ENCODE measurements at regions not wholly inside any gene's neighbourhood (a gene's known extent, or its start where the extent isn't known, plus 50 kb on each side); places are given as distances from the start of the nearest gene placed in this dataset.

- Histone ChIP-seq H3K27ac (no peak overlapping the region), H3K4me3 (no peak overlapping the region), H3K36me3 (no peaks in the 10 kb centered on the region), H3K9me3 (peaks cover 0 to 41% (median 17%) of the 10 kb centered on the region in 8 donors), H3K4me1 (no peaks in the 10 kb centered on the region), H3K27me3 (replicated peaks in 1 of 7) (no peaks in the 10 kb centered on the region)
- TF ChIP-seq POLR2AphosphoS5 (IDR thresholded peaks at IDR 0.05) (no peak), POLR2A (IDR thresholded peaks at IDR 0.05) (no peak)
- TF ChIP-seq, protein P1, sequence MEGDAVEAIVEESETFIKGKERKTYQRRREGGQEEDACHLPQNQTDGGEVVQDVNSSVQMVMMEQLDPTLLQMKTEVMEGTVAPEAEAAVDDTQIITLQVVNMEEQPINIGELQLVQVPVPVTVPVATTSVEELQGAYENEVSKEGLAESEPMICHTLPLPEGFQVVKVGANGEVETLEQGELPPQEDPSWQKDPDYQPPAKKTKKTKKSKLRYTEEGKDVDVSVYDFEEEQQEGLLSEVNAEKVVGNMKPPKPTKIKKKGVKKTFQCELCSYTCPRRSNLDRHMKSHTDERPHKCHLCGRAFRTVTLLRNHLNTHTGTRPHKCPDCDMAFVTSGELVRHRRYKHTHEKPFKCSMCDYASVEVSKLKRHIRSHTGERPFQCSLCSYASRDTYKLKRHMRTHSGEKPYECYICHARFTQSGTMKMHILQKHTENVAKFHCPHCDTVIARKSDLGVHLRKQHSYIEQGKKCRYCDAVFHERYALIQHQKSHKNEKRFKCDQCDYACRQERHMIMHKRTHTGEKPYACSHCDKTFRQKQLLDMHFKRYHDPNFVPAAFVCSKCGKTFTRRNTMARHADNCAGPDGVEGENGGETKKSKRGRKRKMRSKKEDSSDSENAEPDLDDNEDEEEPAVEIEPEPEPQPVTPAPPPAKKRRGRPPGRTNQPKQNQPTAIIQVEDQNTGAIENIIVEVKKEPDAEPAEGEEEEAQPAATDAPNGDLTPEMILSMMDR (IDR thresholded peaks at IDR 0.05 in 8 of 11, conservative IDR thresholded peaks at IDR 0.05 in 3 of 11) = no peak
- DNase-seq = no peak
- WGBS, 5 donors = 73 to 93% (median 78%) methylated on average over 2 of the region's 2 CpGs
- intact Hi-C loops (cut with DNase I; ENCODE audit: low total_unique reads) = no loop called here
These were observed 114.7 kb downstream of the LURAP1L start for GRCh38 chr9:12889402-12890106.

GRCh38 chr9:12891588-12891987 is 116.8 kb downstream of the LURAP1L start:
- Histone ChIP-seq H3K4me1 (no peaks in the 10 kb centered on the region), H3K27me3 (replicated peaks in 1 of 7) (no peaks in the 10 kb centered on the region), H3K9me3 (peaks cover 0 to 47% (median 18%) of the 10 kb centered on the region in 8 donors), H3K4me3 (no peak overlapping the region), H3K27ac (no peak overlapping the region), H3K36me3 (no peaks in the 10 kb centered on the region)
- TF ChIP-seq, protein P1 (IDR thresholded peaks at IDR 0.05 in 8 of 11, conservative IDR thresholded peaks at IDR 0.05 in 3 of 11) = no peak
- TF ChIP-seq POLR2A (IDR thresholded peaks at IDR 0.05) (no peak), POLR2AphosphoS5 (IDR thresholded peaks at IDR 0.05) (no peak)
- DNase-seq = no peak
- intact Hi-C loops (cut with DNase I; ENCODE audit: low total_unique reads) = no loop called here
- WGBS, 5 donors = 67 to 94% (median 80%) methylated on average over 1 of the region's 1 CpG

GRCh38 chr9:12903316-12903715 is 128.5 kb downstream of the LURAP1L start:
- Histone ChIP-seq H3K36me3 (no peaks in the 10 kb centered on the region), H3K27ac (no peak overlapping the region), H3K27me3 (replicated peaks in 1 of 7) (no peaks in the 10 kb centered on the region), H3K4me3 (no peak overlapping the region), H3K4me1 (no peaks in the 10 kb centered on the region), H3K9me3 (peaks cover 0 to 30% (median 21%) of the 10 kb centered on the region in 8 donors)
- WGBS, 5 donors = 72 to 85% (median 78%) methylated on average over 2 of the region's 2 CpGs
- intact Hi-C loops (cut with DNase I; ENCODE audit: low total_unique reads) = no loop called here
- TF ChIP-seq POLR2AphosphoS5 (IDR thresholded peaks at IDR 0.05) (no peak), POLR2A (IDR thresholded peaks at IDR 0.05) (no peak)
- TF ChIP-seq, protein P1 (IDR thresholded peaks at IDR 0.05 in 8 of 11, conservative IDR thresholded peaks at IDR 0.05 in 3 of 11) = no peak
- no peak for DNase-seq

GRCh38 chr9:12904261-12905000 is 129.6 kb downstream of the LURAP1L start:
- intact Hi-C loops (cut with DNase I; ENCODE audit: low total_unique reads) = no loop called here
- WGBS, 5 donors = 75 to 95% (median 88%) methylated on average over 2 of the region's 2 CpGs
- no peak overlapping the region for H3K27ac ChIP-seq
- no peaks in the 10 kb centered on the region for H3K4me1 ChIP-seq
- TF ChIP-seq, protein P1 (IDR thresholded peaks at IDR 0.05 in 8 of 11, conservative IDR thresholded peaks at IDR 0.05 in 3 of 11) = no peak
- TF ChIP-seq POLR2AphosphoS5 (IDR thresholded peaks at IDR 0.05) (no peak), POLR2A (IDR thresholded peaks at IDR 0.05) (no peak)
- no peaks in the 10 kb centered on the region for H3K36me3 ChIP-seq
- H3K27me3 ChIP-seq (replicated peaks in 1 of 7) = no peaks in the 10 kb centered on the region
- DNase-seq = no peak
- H3K4me3 ChIP-seq = no peak overlapping the region
- peaks cover 0 to 19% (median 11%) of the 10 kb centered on the region in 8 donors for H3K9me3 ChIP-seq
